Cardiac fibroblast (primary cell): ENCODE measurements at regions not wholly inside any gene's neighbourhood (a gene's known extent, or its start where the extent isn't known, plus 50 kb on each side); places are given as distances from the start of the nearest gene placed in this dataset.
"Not testable (repeated sequence)": the region's sequence is repeated elsewhere in the genome, so short reads cannot be mapped to it uniquely, and the experiment has no call there.

ENCODE experiments used
- DNase-seq, 2 donors: peaks; one replicate each; pipeline versions ENCODE4 v3.0.0 to v3.0.0-alpha.2; 2010; ENCODE audit warnings: low read depth in 2 of 2
- H3K4me3 ChIP-seq, 2 donors: replicated peaks in 1 of 2; 1 replicate in 1 of 2; 2 replicates in 1 of 2; pipeline ENCODE4 v1.5.1; 2011; ENCODE audit warnings: low read depth in 2 of 2, low read length in 2 of 2, mild to moderate bottlenecking in 2 of 2, moderate library complexity in 1 of 2
- TF ChIP-seq, protein P1 (sequence below): IDR thresholded peaks from one replicate; pipeline ENCODE4 v1.5.1; 2011; ENCODE audit warnings: low read depth, mild to moderate bottlenecking, low read length, inconsistent platforms

GRCh38 chr2:207437524-207438143 lies 92.1 kb upstream of the CREB1 start:
- H3K4me3 ChIP-seq, result no peak overlapping the region
- TF ChIP-seq, protein P1, sequence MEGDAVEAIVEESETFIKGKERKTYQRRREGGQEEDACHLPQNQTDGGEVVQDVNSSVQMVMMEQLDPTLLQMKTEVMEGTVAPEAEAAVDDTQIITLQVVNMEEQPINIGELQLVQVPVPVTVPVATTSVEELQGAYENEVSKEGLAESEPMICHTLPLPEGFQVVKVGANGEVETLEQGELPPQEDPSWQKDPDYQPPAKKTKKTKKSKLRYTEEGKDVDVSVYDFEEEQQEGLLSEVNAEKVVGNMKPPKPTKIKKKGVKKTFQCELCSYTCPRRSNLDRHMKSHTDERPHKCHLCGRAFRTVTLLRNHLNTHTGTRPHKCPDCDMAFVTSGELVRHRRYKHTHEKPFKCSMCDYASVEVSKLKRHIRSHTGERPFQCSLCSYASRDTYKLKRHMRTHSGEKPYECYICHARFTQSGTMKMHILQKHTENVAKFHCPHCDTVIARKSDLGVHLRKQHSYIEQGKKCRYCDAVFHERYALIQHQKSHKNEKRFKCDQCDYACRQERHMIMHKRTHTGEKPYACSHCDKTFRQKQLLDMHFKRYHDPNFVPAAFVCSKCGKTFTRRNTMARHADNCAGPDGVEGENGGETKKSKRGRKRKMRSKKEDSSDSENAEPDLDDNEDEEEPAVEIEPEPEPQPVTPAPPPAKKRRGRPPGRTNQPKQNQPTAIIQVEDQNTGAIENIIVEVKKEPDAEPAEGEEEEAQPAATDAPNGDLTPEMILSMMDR, result no peak
- no peak for DNase-seq

DNA sequence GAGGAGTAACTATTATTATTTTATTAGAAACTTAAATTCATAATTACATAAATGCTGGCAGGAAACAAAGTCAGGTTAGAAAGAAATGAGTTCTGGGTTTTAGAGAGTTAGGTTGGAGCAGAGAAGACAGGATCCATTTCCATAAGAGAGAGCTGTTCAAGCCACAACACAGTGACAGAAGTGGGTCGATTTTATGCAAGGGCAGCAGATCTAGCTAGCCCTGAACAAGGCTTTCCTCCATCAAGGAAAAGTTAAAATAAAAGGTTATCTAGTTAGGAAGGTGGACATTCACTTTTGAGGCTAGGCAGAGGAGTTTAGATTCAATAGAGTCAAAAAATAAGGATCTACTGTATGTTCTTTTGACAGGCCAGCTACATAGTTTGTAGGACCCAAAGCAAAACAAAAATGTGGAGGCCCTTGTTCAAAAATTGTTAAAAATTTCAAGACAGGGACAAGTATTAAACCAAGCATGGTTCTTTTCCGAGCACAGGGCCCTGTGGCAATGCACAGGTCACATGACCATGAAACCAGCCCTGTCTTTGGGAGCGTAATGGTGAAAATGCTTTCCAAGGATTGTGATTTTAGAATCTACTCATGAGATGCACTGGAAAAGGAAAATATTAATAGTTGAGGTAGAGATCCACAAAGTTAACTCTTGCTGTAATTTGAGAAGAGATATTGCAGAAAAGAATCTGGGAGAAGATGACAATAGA lies 91.2 kb upstream of the CREB1 start:
- TF ChIP-seq, protein P1, result no peak
- no peak overlapping the region for H3K4me3 ChIP-seq
- no peak for DNase-seq

DNA sequence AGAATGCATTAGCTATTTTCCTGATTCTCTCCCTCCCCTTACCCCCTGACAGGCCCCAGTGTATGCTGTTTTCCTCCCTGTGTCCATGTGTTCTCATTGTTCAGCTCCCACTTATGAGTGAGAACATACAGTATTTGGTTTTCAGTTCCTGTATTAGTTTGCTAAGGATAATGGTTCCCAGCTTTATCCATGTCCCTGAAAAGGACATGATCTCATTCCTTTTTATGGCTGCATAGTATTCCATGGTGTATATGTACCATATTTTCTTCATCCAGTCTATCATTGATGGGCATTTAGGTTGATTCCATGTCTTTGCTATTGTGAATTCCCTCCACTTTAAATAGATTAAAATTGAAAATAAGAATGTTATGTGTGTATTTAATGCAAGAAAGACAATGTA lies 89.9 kb upstream of the CREB1 start:
- DNase-seq, result not testable (repeated sequence)

GRCh38 chr2:207444756-207445155 lies 85.0 kb upstream of the CREB1 start:
- TF ChIP-seq, protein P1, result no peak
- no peak overlapping the region for H3K4me3 ChIP-seq
- no peak for DNase-seq

More for the DNA sequence above, 89.9 kb upstream of the CREB1 start:
- H3K4me3 ChIP-seq, result not testable (repeated sequence)

DNA sequence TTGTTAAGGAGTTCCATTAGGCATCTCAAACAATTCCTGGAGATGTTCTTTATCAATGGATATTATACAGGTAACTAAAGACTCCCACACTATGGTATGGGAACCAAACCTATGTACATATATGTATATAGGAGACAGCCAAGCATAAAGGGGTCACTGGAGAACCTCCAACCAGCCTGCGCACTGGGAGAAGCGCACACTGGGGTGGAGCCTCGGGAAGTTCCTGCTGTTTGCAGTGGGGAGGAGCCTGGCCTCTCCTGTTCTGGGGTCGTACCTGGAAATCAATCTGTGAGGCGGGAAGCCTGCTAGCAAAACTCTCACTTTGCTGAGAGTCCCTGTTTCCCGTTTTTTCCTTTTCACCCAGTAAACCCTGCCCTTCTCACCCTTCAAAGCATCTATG lies 83.1 kb upstream of the CREB1 start:
- no peak for DNase-seq
- TF ChIP-seq, protein P1, result no peak

GRCh38 chr2:207448006-207448405 lies 81.8 kb upstream of the CREB1 start:
- DNase-seq, result no peak
- TF ChIP-seq, protein P1, result no peak
- no peak overlapping the region for H3K4me3 ChIP-seq

More for the DNA sequence above, 83.1 kb upstream of the CREB1 start:
- H3K4me3 ChIP-seq, result no peak overlapping the region

DNA sequence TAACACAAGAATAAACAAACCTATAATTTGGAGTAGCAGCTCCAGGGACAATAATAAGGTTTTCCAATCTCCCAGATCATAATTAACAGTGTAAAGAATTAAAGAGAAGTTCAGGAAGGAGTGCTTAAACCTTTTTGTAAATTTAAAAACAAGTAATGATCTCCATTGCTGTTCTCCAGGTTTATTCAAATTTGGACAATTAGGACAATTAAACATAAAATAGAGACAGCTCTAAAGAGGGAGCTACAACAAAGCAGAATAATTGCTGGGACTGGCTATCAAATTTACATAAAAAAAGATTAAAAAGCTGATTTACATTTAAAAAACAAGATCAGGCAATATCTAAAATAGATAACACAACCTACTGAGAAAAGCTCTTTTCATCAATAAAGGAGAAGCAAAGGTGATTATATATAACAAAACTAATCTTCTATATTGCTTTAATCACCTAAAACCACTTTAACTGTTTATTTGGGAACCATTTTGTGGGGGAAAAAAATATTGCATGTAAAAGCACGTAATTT lies 80.1 kb upstream of the CREB1 start:
- H3K4me3 ChIP-seq, result no peak overlapping the region
- DNase-seq, result no peak
- TF ChIP-seq, protein P1, result no peak
